Uterus (tissue), 2 donors: ENCODE measurements at regions not wholly inside any gene's neighbourhood (a gene's known extent, or its start where the extent isn't known, plus 50 kb on each side); places are given as distances from the start of the nearest gene placed in this dataset.

Experiments
- POLR2A ChIP-seq, 2 donors: fragments of 450-650 bp; IDR thresholded peaks; one replicate each; pipeline ENCODE4 v1.6.1; 2016; ENCODE audit warnings: antibody characterized with exemption in 2 of 2, mild to moderate bottlenecking in 1 of 2, moderate library complexity in 1 of 2
- TF ChIP-seq, protein P1 (sequence below), 4 experiments: fragments of 200-600 bp in 2 of 4; fragments of 450-650 bp in 2 of 4; sonication (generic) in 2 of 4; IDR thresholded peaks; one replicate each; pipeline ENCODE4 v1.5.1; 2016 to 2019; ENCODE audit warnings: antibody characterized with exemption in 4 of 4, mild to moderate bottlenecking in 2 of 4, moderate library complexity in 1 of 4

DNA sequence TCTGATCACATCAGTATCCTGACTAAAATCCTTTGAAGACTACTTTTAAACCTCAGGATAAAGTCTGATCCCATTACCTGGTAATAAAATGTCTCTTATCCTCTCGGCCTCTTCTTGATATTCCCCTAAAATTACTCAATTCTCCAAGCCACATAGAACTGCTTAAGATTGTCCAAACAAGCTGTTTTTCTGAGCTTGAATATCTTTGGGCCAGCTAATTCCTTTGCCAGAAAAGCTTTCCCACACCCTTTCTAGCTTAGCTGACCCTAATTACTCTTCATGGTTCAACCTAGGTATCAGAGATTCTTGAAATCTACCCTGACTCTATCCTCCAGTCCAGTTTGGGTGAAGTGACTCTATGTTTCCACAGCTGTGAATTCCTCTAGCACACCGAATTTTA is 328.6 kb downstream of the CRPPA start:
- TF ChIP-seq, protein P1, sequence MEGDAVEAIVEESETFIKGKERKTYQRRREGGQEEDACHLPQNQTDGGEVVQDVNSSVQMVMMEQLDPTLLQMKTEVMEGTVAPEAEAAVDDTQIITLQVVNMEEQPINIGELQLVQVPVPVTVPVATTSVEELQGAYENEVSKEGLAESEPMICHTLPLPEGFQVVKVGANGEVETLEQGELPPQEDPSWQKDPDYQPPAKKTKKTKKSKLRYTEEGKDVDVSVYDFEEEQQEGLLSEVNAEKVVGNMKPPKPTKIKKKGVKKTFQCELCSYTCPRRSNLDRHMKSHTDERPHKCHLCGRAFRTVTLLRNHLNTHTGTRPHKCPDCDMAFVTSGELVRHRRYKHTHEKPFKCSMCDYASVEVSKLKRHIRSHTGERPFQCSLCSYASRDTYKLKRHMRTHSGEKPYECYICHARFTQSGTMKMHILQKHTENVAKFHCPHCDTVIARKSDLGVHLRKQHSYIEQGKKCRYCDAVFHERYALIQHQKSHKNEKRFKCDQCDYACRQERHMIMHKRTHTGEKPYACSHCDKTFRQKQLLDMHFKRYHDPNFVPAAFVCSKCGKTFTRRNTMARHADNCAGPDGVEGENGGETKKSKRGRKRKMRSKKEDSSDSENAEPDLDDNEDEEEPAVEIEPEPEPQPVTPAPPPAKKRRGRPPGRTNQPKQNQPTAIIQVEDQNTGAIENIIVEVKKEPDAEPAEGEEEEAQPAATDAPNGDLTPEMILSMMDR (IDR thresholded peaks at IDR 0.05): no peak
- TF ChIP-seq POLR2A (IDR thresholded peaks at IDR 0.05): no peak
